DND-41 (cell line): ENCODE measurements at regions not wholly inside any gene's neighbourhood (a gene's known extent, or its start where the extent isn't known, plus 50 kb on each side); places are given as distances from the start of the nearest gene placed in this dataset.

ENCODE experiments used
- ATAC-seq: fragments of 200-7000 bp; cut with Tn5 transposase; 3 replicates; pipeline ENCODE4 v1.9.1; 2021; ENCODE audit warnings: low read depth; ENCODE audit not compliant: insufficient read depth
- DNase-seq: peaks from one replicate; pipeline ENCODE4 v3.0.0-alpha.2; 2020
- H2AFZ ChIP-seq: 2 replicates; pipeline ENCODE4 v1.6.0; 2012; ENCODE audit warnings: low read depth, low read length
- H3K27ac ChIP-seq: 2 replicates; pipeline ENCODE4 v1.5.1; 2012; ENCODE audit warnings: low read length, inconsistent platforms
- H3K27me3 ChIP-seq: fragments of 200-600 bp; sonication (generic); 2 replicates; pipeline ENCODE4 v1.6.0; 2012; ENCODE audit warnings: low read length, mild to moderate bottlenecking, inconsistent platforms; ENCODE audit not compliant: insufficient read depth, poor library complexity
- H3K36me3 ChIP-seq: 2 replicates; pipeline ENCODE4 v1.5.1; 2012; ENCODE audit warnings: low read length, inconsistent platforms; ENCODE audit not compliant: insufficient read depth
- H3K4me1 ChIP-seq: 2 replicates; pipeline ENCODE4 v1.5.1; 2012; ENCODE audit warnings: mild to moderate bottlenecking, low read length; ENCODE audit not compliant: insufficient read depth
- H3K4me2 ChIP-seq: 2 replicates; pipeline ENCODE4 v1.6.0; 2012; ENCODE audit warnings: mild to moderate bottlenecking, moderate library complexity, low read length, inconsistent platforms; ENCODE audit not compliant: insufficient read depth
- H3K4me3 ChIP-seq, 2 experiments: fragments of 200-600 bp in 1 of 2; shearing (Covaris generic) in 1 of 2; 2 replicates each; pipeline ENCODE4 v1.5.1; 2012 to 2016; ENCODE audit warnings: inconsistent platforms in 2 of 2, low read length in 2 of 2, mild to moderate bottlenecking in 2 of 2, low read depth in 1 of 2, moderate library complexity in 1 of 2
- H3K79me2 ChIP-seq: 2 replicates; pipeline ENCODE4 v1.6.0; 2012; ENCODE audit warnings: low read length, inconsistent platforms; ENCODE audit not compliant: insufficient read depth
- H3K9ac ChIP-seq: 2 replicates; pipeline ENCODE4 v1.6.0; 2012; ENCODE audit warnings: low read depth, mild to moderate bottlenecking, inconsistent platforms, low read length, moderate library complexity
- H3K9me3 ChIP-seq: 2 replicates; pipeline ENCODE4 v1.5.1; 2012; ENCODE audit warnings: low read length, moderate library complexity, mild to moderate bottlenecking, inconsistent platforms; ENCODE audit not compliant: insufficient read depth, severe bottlenecking
- H4K20me1 ChIP-seq: 2 replicates; pipeline ENCODE4 v1.6.0; 2012; ENCODE audit warnings: low read length; ENCODE audit not compliant: insufficient read depth
- EZH2 ChIP-seq: IDR thresholded peaks from 3 replicates; pipeline ENCODE4 v1.6.1; 2012; ENCODE audit warnings: borderline replicate concordance, low read depth, mild to moderate bottlenecking, moderate library complexity, low read length, inconsistent platforms; ENCODE audit not compliant: severe bottlenecking
- TF ChIP-seq, protein P1 (sequence below): IDR thresholded peaks from 2 replicates; pipeline ENCODE4 v1.5.1; 2012; ENCODE audit warnings: borderline replicate concordance, low read length, moderate library complexity, mild to moderate bottlenecking; ENCODE audit not compliant: poor library complexity, severe bottlenecking; ENCODE audit errors: extremely low read depth

DNA sequence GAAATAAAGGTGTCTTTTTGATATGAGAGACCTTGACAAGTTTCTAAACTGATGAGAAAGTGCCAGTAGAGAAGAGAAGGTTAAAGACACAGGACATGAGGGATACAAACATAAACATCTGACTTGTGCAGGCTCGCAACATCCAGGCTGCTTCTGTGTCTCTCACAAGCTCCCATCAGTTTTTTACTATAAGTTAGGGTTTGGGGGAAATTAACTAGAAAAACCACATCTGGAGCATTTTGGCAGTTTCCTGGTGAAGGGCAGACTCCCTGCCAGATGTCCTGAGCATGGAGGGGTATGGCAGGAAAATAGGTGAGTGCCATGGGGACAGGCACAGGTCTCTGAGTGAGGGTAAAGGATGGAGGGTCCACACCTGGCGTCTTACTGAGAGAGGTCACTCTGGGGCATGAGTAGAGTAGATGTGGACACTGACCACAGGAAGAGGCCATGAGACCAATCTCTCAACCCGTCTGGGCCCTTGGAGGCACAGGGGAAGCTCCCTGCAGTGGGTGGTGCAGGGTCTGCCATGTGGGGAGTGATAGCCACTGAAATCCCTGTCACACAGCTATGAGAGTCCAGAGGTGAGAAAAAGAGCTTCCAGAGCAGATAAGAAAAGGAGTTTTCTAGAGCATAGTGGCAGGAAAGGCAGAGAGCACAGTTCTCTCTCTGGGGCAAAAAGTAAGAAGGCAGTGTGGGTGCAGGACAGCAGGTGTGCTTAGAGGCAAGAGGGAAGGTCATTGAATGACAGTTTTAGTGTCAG is 193.3 kb upstream of the SYNDIG1 start:
- peak; percentile 77 for ATAC-seq
- H2AFZ ChIP-seq = peak overlapping the region; percentile 33; the same call in 1 of the 2 replicates
- peak; percentile 58 for DNase-seq
- peak overlapping the region; percentile 60 for H3K27ac ChIP-seq
- 0 out of 2 replicates have a peak overlapping the region, but pooled peaks have one; percentile 7 for H3K9ac ChIP-seq
- H3K36me3 ChIP-seq = no peaks in the 10 kb centered on the region
- H4K20me1 ChIP-seq = no peaks in the 10 kb centered on the region
- H3K4me1 ChIP-seq = peaks cover 38% of the 10 kb centered on the region
- no peaks in the 10 kb centered on the region for H3K79me2 ChIP-seq
- no peak for TF ChIP-seq EZH2
- TF ChIP-seq, protein P1, sequence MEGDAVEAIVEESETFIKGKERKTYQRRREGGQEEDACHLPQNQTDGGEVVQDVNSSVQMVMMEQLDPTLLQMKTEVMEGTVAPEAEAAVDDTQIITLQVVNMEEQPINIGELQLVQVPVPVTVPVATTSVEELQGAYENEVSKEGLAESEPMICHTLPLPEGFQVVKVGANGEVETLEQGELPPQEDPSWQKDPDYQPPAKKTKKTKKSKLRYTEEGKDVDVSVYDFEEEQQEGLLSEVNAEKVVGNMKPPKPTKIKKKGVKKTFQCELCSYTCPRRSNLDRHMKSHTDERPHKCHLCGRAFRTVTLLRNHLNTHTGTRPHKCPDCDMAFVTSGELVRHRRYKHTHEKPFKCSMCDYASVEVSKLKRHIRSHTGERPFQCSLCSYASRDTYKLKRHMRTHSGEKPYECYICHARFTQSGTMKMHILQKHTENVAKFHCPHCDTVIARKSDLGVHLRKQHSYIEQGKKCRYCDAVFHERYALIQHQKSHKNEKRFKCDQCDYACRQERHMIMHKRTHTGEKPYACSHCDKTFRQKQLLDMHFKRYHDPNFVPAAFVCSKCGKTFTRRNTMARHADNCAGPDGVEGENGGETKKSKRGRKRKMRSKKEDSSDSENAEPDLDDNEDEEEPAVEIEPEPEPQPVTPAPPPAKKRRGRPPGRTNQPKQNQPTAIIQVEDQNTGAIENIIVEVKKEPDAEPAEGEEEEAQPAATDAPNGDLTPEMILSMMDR = no peak
- no peak overlapping the region for H3K4me3 ChIP-seq
- H3K9me3 ChIP-seq = peaks cover 30% of the 10 kb centered on the region
- no peaks in the 10 kb centered on the region for H3K27me3 ChIP-seq
- peak overlapping the region; percentile 16; the same call in 1 of the 2 replicates for H3K4me2 ChIP-seq

DNA sequence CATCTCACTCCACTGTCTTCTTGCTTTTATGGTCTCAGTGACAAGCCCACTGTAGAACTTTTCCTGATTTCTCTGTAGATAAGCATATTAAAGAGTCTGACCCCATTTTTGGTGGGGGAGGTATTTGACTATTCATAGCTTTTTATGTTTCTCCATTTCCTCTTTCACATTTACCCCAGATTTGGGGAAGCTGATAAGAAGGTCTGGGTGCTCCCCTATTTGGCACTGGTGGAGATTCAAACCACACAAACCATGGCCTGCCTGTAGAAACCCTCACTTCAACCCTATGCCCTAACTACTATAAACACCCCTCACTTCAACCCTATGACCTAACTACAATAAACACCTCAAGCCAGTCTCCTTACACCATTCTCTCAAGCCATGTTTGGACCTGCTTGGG is 196.2 kb upstream of the SYNDIG1 start:
- H4K20me1 ChIP-seq = no peaks in the 10 kb centered on the region
- peak overlapping the region; percentile 35; the same call in 1 of the 2 replicates for H3K27ac ChIP-seq
- DNase-seq (no peak), ATAC-seq (no peak)
- no peak overlapping the region for H3K4me3 ChIP-seq
- H3K79me2 ChIP-seq = no peaks in the 10 kb centered on the region
- no peaks in the 10 kb centered on the region for H3K36me3 ChIP-seq
- H2AFZ ChIP-seq = no peak overlapping the region
- peaks cover 32% of the 10 kb centered on the region for H3K9me3 ChIP-seq
- peaks cover 38% of the 10 kb centered on the region for H3K4me1 ChIP-seq
- no peak overlapping the region for H3K4me2 ChIP-seq
- no peak for TF ChIP-seq EZH2
- TF ChIP-seq, protein P1 = no peak
- no peak overlapping the region for H3K9ac ChIP-seq
- no peaks in the 10 kb centered on the region for H3K27me3 ChIP-seq

DNA sequence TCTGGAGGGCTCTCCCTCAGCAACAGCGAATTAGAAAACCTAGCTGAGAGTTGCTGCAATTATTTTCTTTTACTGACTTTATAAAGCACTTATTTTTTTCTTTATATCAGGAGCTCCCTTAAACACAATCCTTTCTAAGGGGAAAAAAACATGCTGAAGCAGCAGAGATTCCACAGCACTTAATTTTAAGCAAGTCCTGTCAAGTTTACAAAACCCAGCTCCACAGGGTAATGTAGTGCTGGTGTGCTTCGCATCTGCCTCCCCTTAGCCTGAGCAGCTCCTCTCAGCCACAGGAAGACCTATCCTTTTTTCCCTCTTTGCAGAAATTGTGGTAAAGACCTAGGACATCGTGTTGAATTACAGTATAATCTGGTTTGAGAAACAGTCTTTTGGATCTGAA is 208.1 kb upstream of the SYNDIG1 start:
- Histone ChIP-seq H3K4me3 (no peak overlapping the region), H3K36me3 (no peaks in the 10 kb centered on the region), H3K27me3 (no peaks in the 10 kb centered on the region), H3K4me2 (no peak overlapping the region), H2AFZ (no peak overlapping the region), H3K4me1 (no peaks in the 10 kb centered on the region), H3K9ac (no peak overlapping the region), H3K79me2 (no peaks in the 10 kb centered on the region), H4K20me1 (no peaks in the 10 kb centered on the region), H3K9me3 (peaks cover 8% of the 10 kb centered on the region), H3K27ac (no peak overlapping the region)
- TF ChIP-seq EZH2 = no peak
- TF ChIP-seq, protein P1 = no peak
- no peak for DNase-seq
- ATAC-seq = no peak
